Mucosa of rectum (tissue), 2 donors: ENCODE measurements at regions not wholly inside any gene's neighbourhood (a gene's known extent, or its start where the extent isn't known, plus 50 kb on each side); places are given as distances from the start of the nearest gene placed in this dataset.
"Not testable (repeated sequence)": the region's sequence is repeated elsewhere in the genome, so short reads cannot be mapped to it uniquely, and the experiment has no call there.

Experiments
- H3K27ac ChIP-seq, 2 donors: one replicate each; pipeline ENCODE4 v1.7.0; 2013; ENCODE audit warnings: inconsistent platforms in 2 of 2, low read depth in 2 of 2, low read length in 2 of 2
- H3K27me3 ChIP-seq, 2 donors: one replicate each; pipeline ENCODE4 v1.7.0; 2013; ENCODE audit warnings: low read length in 2 of 2; ENCODE audit not compliant: control insufficient read depth in 2 of 2, insufficient read depth in 2 of 2
- H3K36me3 ChIP-seq, 2 donors: one replicate each; pipeline ENCODE4 v1.7.0; 2013; ENCODE audit warnings: low read length in 2 of 2; ENCODE audit not compliant: control insufficient read depth in 2 of 2, insufficient read depth in 2 of 2
- H3K4me1 ChIP-seq, 2 donors: one replicate each; pipeline ENCODE4 v1.7.0; 2013; ENCODE audit warnings: low read length in 2 of 2, mild to moderate bottlenecking in 1 of 2; ENCODE audit not compliant: control insufficient read depth in 2 of 2, insufficient read depth in 2 of 2
- H3K4me3 ChIP-seq, 2 donors: one replicate each; pipeline ENCODE4 v1.7.0; 2013; ENCODE audit warnings: low read length in 2 of 2
- H3K9ac ChIP-seq, 2 donors: one replicate each; pipeline ENCODE4 v1.7.0; 2013; ENCODE audit warnings: low read length in 2 of 2, low read depth in 1 of 2, mild to moderate bottlenecking in 1 of 2
- H3K9me3 ChIP-seq, 2 donors: one replicate each; pipeline ENCODE4 v1.7.0; 2013; ENCODE audit warnings: low read length in 2 of 2; ENCODE audit not compliant: control insufficient read depth in 2 of 2
- donor health status: healthy.
- donor health status: Normal muscosa, but diverticular disease.

- Histone ChIP-seq H3K27me3 (peaks cover 0 to 3% of the 10 kb centered on the region in 2 donors), H3K4me1 (no peaks in the 10 kb centered on the region), H3K36me3 (no peaks in the 10 kb centered on the region), H3K4me3 (no peak overlapping the region), H3K9me3 (no peaks in the 10 kb centered on the region), H3K9ac (no peak overlapping the region), H3K27ac (no peak overlapping the region)
Observed at GRCh38 chr1:5616366-5617178, 375.7 kb downstream of the NPHP4 start.

- Histone ChIP-seq H3K4me3 (no peak overlapping the region), H3K27ac (no peak overlapping the region), H3K9ac (no peak overlapping the region), H3K27me3 (peaks cover 0 to 3% of the 10 kb centered on the region in 2 donors), H3K36me3 (no peaks in the 10 kb centered on the region), H3K9me3 (no peaks in the 10 kb centered on the region), H3K4me1 (no peaks in the 10 kb centered on the region)
Observed at GRCh38 chr1:5615076-5615475, 377.1 kb downstream of the NPHP4 start.

GRCh38 chr1:5613900-5614299 lies 378.3 kb downstream of the NPHP4 start:
- no peaks in the 10 kb centered on the region for H3K36me3 ChIP-seq
- no peaks in the 10 kb centered on the region for H3K27me3 ChIP-seq
- H3K27ac ChIP-seq: no peak overlapping the region
- no peaks in the 10 kb centered on the region for H3K4me1 ChIP-seq
- H3K9ac ChIP-seq: no peak overlapping the region
- H3K9me3 ChIP-seq: no peaks in the 10 kb centered on the region
- no peak overlapping the region for H3K4me3 ChIP-seq

- Histone ChIP-seq H3K9me3 (no peaks in the 10 kb centered on the region), H3K27me3 (no peaks in the 10 kb centered on the region)
Observed at GRCh38 chr1:5611851-5612250, 380.4 kb downstream of the NPHP4 start.

GRCh38 chr1:5611431-5611830 lies 380.8 kb downstream of the NPHP4 start:
- Histone ChIP-seq H3K36me3 (no peaks in the 10 kb centered on the region), H3K4me1 (no peaks in the 10 kb centered on the region), H3K27me3 (no peaks in the 10 kb centered on the region), H3K27ac (no peak overlapping the region), H3K4me3 (no peak overlapping the region), H3K9ac (no peak overlapping the region), H3K9me3 (no peaks in the 10 kb centered on the region)

More at GRCh38 chr1:5611851-5612250, 380.4 kb downstream of the NPHP4 start:
- no peak overlapping the region for H3K4me3 ChIP-seq
- no peaks in the 10 kb centered on the region for H3K36me3 ChIP-seq
- no peak overlapping the region for H3K9ac ChIP-seq
- H3K27ac ChIP-seq: no peak overlapping the region
- no peaks in the 10 kb centered on the region for H3K4me1 ChIP-seq

- Histone ChIP-seq H3K27me3 (no peaks in the 10 kb centered on the region), H3K27ac (no peak overlapping the region), H3K36me3 (no peaks in the 10 kb centered on the region), H3K4me3 (no peak overlapping the region), H3K4me1 (no peaks in the 10 kb centered on the region), H3K9ac (no peak overlapping the region), H3K9me3 (no peaks in the 10 kb centered on the region)
Observed at GRCh38 chr1:5610432-5610831, 381.8 kb downstream of the NPHP4 start.

- Histone ChIP-seq H3K9ac (no peak overlapping the region), H3K4me1 (no peaks in the 10 kb centered on the region)
Observed at GRCh38 chr1:5603353-5604104, 388.7 kb downstream of the NPHP4 start.

GRCh38 chr1:5602718-5603117 lies 389.5 kb downstream of the NPHP4 start:
- not testable (repeated sequence) for H3K36me3 ChIP-seq, H3K9me3 ChIP-seq, H3K27me3 ChIP-seq, H3K27ac ChIP-seq, H3K4me1 ChIP-seq, H3K4me3 ChIP-seq, H3K9ac ChIP-seq

More at GRCh38 chr1:5603353-5604104, 388.7 kb downstream of the NPHP4 start:
- no peaks in the 10 kb centered on the region for H3K27me3 ChIP-seq
- no peaks in the 10 kb centered on the region for H3K36me3 ChIP-seq
- no peak overlapping the region for H3K4me3 ChIP-seq
- no peak overlapping the region for H3K27ac ChIP-seq
- no peaks in the 10 kb centered on the region for H3K9me3 ChIP-seq

GRCh38 chr1:5601516-5601915 lies 390.7 kb downstream of the NPHP4 start:
- no peaks in the 10 kb centered on the region for H3K27me3 ChIP-seq
- H3K27ac ChIP-seq: no peak overlapping the region
- H3K4me3 ChIP-seq: no peak overlapping the region
- H3K9ac ChIP-seq: no peak overlapping the region
- no peaks in the 10 kb centered on the region for H3K4me1 ChIP-seq
- no peaks in the 10 kb centered on the region for H3K9me3 ChIP-seq
- no peaks in the 10 kb centered on the region for H3K36me3 ChIP-seq

GRCh38 chr1:5599541-5599940 lies 392.7 kb downstream of the NPHP4 start:
- Histone ChIP-seq H3K4me3 (no peak overlapping the region), H3K36me3 (no peaks in the 10 kb centered on the region), H3K9ac (no peak overlapping the region), H3K27ac (no peak overlapping the region), H3K27me3 (no peaks in the 10 kb centered on the region), H3K4me1 (no peaks in the 10 kb centered on the region), H3K9me3 (no peaks in the 10 kb centered on the region)
